HTR-8/SVneo (cell line): ENCODE measurements at regions not wholly inside any gene's neighbourhood (a gene's known extent, or its start where the extent isn't known, plus 50 kb on each side); places are given as distances from the start of the nearest gene placed in this dataset.
"Not testable (repeated sequence)": the region's sequence is repeated elsewhere in the genome, so short reads cannot be mapped to it uniquely, and the experiment has no call there.

Experiments used
- DNase-seq: peaks from one replicate; pipeline ENCODE4 v3.0.0; 2011; ENCODE audit warnings: low spot score, mixed read lengths; ENCODE audit not compliant: insufficient read length
- FAIRE-seq: peaks from 2 replicates; lab custom pipeline; 2011; peaks lifted over from hg19 to GRCh38; lab: Jason Lieb, UNC

DNA sequence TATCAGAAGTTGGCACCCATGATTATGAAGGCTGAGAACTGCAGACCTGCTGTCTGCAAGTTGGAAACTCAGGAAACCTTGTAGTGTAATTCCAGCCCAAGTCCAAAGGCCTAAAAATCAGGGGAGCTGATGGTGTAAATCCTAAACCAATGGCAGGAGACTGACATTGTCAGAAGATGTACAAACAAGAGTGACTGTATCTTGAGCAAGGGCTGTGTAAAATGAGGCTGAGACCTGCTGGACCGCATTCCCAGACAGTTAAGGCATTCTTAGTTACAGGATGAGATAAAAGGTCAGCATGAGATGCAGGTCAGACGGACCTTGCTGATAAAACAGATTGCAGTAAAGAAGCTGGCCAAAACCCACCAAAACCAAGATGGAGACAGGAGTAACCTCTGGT is 147.7 kb downstream of the COG6 start:
- no peak for FAIRE-seq

DNA sequence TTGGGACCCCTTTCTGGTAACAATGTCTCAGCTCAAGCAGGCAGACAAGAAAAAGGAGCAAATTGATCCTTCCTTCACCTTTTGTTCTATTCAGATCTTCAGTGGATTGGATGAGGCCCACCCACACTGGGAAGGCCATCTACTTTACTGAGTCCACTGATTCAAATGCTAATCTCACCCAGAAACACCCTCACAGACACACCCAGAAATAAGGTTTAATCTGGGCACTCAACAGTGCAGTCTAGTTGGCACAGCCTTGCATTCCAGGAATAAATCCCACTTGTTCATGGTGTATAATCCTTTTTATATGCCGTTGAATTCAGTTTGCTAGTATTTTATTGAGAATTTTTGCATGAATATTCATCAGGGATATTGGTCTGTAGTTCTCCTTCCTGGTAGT is 148.4 kb downstream of the COG6 start:
- FAIRE-seq (no peak), DNase-seq (no peak)

More for the DNA sequence above, 147.7 kb downstream of the COG6 start:
- no peak for DNase-seq

DNA sequence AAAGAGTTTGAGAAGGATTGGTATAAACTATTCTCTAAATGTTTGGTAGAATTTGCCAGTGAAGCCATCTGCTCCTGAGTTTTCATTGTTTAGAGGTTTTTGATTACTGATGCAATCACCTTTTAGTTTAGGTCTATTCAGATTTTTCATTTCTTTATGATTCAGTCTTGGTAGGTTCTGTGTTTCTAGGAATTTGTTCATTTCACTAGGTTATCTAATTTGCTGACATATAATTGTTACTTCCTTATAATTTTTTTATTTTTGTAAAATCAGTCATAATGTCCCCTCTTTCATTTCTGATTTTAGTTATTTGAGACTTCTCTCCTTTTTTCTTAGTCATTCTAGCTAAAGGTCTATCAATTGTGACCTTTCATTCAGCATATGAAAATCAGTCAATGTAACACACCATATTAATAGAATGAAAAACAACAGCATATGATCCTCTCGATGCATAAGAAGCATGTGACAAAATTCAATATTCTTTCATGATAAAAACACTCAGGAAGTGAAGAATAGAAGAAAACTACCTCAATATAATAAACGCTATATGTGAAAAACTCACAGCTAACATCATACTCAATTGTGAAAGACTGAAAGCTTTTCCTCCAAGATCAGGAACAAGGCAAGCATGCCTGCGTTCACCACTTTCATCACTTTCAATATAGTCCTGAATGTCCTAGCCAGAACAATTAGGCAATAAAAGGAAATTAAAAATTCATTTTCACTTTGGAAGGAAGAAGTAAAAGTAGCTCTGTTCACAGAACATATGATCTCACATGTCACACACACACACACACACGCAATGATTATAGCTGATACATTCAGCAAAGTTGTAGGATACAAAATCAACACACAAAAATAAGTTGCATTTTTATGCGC is 149.1 kb downstream of the COG6 start:
- DNase-seq (no peak), FAIRE-seq (no peak)

DNA sequence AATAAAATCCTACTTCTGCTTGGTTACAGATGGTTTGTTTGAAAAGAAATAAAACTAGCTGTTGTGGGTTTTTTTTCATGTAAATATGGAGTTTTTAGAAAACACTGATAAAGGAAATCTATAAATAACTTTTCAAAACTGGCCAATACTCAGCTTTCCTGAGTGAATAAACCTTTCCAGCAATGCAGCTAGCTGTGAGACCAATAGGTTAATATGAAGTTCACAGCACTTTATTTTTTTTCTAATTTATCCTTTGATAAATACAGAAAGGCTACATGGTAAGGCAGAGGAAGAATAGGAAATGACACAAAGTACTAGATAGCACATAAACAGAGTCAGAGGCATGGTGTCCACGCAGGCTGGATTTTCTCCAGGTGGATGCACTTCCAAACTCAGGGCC is 154.0 kb downstream of the COG6 start:
- no peak for FAIRE-seq

DNA sequence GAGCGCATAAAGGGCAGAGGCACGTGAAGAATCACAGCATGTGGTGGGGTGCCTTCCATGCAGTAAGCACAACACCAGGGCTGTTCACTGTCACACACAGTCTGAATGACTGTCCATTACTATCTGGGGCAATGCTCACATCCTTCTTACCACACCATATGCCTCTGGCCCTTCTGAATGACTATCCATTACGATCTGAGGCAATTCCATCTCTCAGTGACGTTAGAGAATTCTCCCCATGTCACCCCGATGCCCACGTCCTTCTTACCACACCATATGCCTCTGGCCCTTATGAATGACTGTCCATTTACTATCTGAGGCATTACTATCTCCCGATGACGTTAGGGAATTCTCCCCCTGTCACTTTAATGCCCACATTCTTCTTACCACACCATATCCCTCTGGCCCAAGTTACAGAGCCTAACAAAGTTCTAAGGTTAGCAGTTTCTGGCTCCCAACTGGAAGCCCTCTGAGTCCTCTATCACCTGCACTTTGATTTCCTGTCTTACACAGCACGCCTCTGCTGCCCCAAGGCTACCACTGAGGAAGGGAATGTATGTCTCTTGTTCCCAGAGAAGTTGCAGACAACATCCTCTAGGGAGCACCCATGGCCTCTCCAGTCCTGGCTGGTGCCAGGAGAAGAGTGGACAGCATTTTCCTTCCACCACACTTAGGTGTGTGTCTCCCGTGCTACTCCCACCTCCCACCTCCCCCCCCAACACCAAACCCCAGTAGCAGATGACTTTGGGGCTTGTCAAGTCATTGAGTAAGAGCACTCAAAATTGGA is 154.8 kb downstream of the COG6 start:
- FAIRE-seq = no peak
- DNase-seq = no peak

More for the DNA sequence above, 154.0 kb downstream of the COG6 start:
- DNase-seq = no peak

GRCh38 chr13:39811051-39811450 is 155.6 kb downstream of the COG6 start:
- DNase-seq = no peak

DNA sequence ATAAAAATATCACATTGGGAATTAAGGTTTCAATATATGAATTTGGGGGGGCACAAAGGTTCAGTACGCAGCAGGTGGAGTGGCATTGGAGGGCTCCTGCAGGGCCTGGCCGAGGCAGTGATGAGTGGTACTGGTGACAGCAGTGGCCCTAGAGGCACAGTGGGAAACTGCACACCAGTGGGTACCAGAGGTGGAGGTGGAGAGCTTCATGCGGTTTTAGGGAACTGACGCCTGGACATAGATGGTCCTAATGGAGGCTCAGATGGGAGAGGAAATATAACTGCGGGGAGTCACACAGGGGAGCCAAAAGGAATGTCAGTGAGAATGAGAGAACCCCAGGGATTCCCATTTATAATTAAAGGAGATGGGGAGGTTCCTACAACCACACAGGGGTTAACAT is 156.2 kb downstream of the COG6 start:
- no peak for DNase-seq
- no peak for FAIRE-seq

More at GRCh38 chr13:39811051-39811450, 155.6 kb downstream of the COG6 start:
- FAIRE-seq = no peak

DNA sequence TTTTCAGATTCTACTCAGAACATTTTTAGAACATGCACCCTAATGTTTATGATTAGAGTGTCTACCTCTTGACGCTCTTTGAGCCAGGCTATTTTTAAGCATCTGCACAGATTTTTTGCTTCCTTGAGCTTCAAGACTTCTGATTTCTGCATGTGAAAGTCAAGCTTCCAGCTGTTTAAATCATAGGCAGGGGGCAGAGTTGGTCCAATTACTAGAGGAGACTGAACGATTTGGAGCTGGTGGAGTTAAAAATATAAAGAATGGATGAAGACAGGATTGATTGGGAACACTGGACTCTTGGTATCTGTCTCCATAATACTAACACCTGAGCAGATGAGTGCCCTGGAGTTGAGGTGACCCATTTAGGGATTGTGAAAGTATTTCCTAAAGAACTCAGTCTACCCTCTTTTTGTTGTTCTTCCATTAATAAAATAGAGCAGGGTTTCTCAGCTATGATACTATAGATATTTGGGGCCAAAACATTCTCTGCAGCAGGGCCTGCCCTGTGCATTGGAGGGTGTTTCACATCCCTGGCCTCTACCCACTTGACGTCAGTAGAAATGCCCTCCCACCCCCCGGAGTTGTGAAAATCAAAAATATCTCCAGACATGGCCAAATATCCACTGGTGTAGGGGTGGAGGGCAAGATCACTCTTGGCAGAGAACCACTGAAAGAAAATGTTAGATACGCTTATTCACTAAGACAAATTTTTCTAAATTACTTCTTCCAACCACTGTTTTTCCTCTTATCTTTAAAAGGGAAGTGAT is 160.1 kb downstream of the COG6 start:
- DNase-seq (no peak), FAIRE-seq (no peak)

GRCh38 chr13:39816936-39817335 is 161.5 kb downstream of the COG6 start:
- FAIRE-seq (no peak), DNase-seq (no peak)

DNA sequence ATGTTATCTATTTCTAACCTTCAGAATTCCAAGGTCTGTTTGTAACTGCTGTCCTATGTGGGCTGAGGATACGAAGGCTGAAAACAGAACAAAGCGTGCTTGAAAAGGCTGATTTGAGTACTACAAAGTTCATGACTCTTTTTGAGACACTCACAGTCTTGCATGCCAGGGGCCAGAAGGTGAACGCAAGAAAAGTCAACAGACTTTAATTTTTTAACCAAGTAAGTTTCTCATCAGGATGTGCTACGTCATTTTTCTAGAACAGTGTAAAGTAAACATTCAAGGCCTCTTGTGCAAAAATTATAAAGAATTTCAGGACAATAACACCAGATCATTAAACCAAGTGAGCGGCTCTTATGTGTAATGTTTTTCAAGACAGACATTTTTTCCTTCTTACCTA is 163.5 kb downstream of the COG6 start:
- DNase-seq (no peak), FAIRE-seq (no peak)

GRCh38 chr13:39820606-39821005 is 165.1 kb downstream of the COG6 start:
- DNase-seq (no peak), FAIRE-seq (no peak)

GRCh38 chr13:39821977-39822376 is 166.5 kb downstream of the COG6 start:
- no peak for FAIRE-seq
- DNase-seq = no peak

GRCh38 chr13:39822437-39822836 is 167.0 kb downstream of the COG6 start:
- no peak for FAIRE-seq
- DNase-seq = no peak

DNA sequence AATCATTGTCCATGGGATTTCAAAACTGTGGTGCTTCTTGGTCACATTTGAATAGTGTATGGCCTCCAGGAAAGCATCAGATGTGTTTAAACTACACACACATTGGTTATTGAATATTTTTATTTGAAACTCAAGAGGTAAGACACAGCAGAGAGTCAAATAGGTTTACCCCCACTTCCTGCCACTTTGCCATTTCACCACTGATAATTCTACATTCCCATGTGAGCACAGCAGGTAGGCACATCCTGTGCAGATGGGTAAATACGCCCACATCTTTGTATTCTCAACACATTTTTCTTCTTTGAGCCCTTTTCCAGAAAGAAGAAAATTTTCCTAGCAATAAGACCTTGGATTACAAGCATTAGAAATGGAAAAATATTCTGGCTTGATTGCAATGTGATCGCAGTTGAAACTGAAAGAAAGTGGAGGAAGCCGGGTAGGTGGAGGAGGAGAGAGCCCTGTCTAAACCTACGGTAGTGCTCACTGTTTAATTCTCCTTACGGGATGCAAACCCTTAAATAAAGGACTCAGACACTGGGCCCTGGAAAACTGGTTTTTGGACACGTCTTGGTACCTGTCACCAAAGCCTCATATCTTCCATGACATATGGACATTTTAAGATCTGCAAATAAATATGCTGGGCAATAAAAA is 167.7 kb downstream of the COG6 start:
- DNase-seq (no peak), FAIRE-seq (no peak)

GRCh38 chr13:39825886-39826285 is 170.4 kb downstream of the COG6 start:
- DNase-seq = no peak
- no peak for FAIRE-seq

DNA sequence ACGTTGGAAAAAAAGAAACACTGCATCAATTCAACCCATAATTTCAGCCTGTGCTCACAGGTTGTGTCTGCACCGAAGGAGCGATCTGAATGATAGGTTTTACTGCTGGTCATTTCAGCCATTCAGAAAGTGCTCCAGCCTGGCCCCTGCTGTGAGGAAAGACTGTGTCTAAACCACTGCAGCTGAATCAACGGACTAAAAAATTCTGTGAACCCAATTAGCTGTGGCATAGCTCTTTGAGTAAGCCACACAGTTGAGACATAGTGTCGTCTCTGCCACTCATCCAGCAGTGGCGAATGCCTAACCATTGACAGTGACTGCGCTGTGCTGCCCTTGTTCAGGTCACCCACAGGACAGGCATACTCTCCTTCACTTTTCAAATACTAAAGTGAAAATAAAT is 179.8 kb downstream of the COG6 start:
- no peak for DNase-seq
- no peak for FAIRE-seq

DNA sequence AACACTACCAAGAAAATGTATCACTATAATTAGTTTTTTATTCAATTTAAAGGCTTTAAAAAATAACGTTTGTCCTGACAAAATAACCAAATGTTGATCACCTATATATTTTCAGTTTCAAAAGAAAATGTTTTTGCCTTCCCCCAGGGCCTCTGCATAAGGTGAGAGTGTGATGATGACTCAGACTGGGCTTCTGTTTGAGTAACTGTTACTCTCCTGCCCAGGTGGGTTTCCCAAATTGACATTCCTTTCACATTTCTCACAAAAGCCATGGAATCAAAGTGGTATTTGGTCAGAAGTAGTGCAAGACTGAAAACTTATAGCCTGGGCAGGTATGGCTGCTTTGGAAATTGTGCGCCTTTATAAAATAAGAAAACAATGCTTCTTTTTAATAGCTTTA is 180.6 kb downstream of the COG6 start:
- DNase-seq = no peak
- FAIRE-seq = no peak

DNA sequence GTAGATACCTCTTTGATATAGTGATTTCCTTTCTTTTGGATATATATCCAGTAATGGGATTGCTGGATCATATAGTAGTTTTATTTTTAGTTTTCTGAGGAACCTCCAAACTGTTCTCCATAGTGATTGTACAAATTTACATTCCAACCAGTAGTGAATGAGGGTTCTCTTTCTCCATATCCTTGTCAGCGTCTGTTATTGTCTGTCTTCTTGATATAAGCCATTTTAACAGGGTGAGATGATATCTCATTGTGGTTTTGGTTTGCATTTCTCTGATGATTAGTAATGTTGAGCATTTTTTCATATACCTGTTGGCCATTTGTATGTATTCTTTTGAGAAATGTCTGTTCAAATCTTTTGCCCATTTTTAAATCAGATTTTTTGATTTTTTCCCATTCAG is 182.4 kb downstream of the COG6 start:
- FAIRE-seq, DNase-seq: not testable (repeated sequence)

DNA sequence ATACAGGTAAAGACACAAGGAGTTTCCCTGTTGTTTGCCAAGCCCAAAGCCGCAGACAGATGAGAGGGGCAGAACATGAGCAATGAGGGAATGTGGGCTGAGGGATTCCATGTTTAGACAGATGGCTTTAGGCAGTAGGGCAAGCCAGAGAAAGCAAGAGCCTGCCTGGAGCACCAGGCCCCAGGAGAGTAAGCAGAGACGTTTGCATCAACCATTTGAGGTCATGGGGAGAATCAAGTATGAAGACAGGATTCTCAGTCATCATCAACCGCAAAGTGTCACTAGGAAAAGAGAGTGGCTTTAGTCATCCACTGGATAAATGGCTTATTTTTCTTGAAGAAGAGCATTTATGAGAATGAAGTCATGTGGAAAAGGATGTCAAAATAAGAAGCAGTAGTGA is 184.7 kb downstream of the COG6 start:
- FAIRE-seq = no peak
- DNase-seq = no peak

- DNase-seq = no peak
- no peak for FAIRE-seq
Measured at GRCh38 chr13:39847336-39847735, 191.9 kb downstream of the COG6 start.
